ENCODE measurements at regions not wholly inside any gene's neighbourhood (a gene's known extent, or its start where the extent isn't known, plus 50 kb on each side); places are given as distances from the start of the nearest gene placed in this dataset.

GRCh38 chr5:2125901-2126265 is 243.2 kb upstream of the IRX4 start:
- DNase-seq (ENCODE audit: extremely low read depth, low read depth), result no peak
- TF ChIP-seq, protein P1, sequence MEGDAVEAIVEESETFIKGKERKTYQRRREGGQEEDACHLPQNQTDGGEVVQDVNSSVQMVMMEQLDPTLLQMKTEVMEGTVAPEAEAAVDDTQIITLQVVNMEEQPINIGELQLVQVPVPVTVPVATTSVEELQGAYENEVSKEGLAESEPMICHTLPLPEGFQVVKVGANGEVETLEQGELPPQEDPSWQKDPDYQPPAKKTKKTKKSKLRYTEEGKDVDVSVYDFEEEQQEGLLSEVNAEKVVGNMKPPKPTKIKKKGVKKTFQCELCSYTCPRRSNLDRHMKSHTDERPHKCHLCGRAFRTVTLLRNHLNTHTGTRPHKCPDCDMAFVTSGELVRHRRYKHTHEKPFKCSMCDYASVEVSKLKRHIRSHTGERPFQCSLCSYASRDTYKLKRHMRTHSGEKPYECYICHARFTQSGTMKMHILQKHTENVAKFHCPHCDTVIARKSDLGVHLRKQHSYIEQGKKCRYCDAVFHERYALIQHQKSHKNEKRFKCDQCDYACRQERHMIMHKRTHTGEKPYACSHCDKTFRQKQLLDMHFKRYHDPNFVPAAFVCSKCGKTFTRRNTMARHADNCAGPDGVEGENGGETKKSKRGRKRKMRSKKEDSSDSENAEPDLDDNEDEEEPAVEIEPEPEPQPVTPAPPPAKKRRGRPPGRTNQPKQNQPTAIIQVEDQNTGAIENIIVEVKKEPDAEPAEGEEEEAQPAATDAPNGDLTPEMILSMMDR (IDR thresholded peaks at IDR 0.05; ENCODE audit: low read depth, low read length, missing control alignments), result no peak
- no peak overlapping the region for H3K4me3 ChIP-seq (replicated peaks; ENCODE audit: low read depth, low read length)

DNA sequence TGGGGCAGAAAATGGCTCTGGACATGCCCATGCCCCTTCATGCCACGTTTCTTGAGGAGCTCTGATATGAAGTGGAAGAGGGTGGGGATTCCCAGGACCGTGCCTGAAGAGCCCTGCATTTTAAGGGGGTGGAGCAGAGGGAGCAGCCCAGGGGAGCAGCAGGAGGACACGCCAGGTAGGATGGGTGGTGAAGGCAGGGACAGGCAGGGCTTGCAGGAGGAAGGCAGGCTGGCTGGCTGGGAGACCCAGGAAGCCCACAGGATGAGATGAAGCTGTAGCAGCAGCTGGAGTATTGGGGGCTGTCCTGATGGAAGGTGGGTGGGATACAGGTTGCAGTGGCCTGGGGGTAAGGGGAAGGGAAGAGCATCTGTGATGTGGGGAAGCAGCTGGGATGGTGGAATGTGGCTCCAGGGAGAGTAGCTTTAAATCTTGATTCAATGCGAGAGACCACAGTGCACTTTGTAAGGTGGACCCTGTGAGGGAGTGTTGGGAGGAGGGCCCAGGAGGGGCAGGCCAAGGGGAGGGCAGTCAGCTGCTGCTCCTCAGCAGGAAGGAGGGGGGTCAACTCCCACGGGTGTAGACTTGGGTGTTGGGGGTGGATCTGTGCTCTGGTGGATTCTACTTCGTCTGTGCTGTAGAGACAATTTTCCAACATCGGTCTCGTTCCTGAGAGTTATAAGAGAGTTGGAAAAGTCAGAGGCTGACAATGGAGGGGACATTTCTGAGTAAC is 242.6 kb upstream of the IRX4 start:
- no peak overlapping the region for H3K4me3 ChIP-seq (replicated peaks; ENCODE audit: low read depth, low read length)
- TF ChIP-seq, protein P1 (IDR thresholded peaks at IDR 0.05; ENCODE audit: low read depth, low read length, missing control alignments), result no peak
- DNase-seq (ENCODE audit: extremely low read depth, low read depth), result no peak

DNA sequence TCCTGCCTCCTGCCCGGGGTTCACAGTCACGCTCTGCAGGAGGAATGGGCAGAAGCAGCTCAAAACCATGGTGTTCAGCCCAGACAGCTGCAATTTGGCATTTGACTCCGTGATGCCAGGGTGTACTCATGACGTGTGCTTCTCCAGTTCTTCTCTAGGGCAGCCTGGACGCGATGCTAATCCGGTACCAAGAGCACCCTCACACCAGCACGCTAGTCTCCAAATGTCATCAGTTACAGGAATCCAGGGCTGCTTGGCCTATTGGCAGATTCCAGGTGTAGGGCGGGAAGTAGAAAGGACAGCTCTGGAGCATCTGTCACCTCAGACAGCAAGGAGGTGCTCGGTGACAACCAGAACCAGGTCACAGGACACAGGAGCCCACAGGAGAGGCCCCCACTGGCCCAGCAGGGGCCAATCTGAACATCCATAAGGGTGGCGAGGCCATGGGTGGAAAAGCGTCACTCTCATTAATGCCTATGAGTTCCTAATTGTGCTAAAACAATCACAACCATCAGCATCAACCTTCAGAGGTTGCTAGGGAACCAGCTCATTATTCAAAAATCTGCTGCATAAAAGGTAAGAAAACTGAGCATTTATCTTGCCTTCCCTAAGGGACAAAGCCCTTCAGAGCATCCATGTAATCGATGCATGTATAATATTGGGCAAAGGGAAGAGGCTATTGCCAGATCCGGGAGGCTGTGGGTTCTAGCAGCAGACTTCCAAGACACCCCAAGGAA is 241.9 kb upstream of the IRX4 start:
- no peak for DNase-seq (ENCODE audit: extremely low read depth, low read depth)
- H3K4me3 ChIP-seq (replicated peaks; ENCODE audit: low read depth, low read length), result no peak overlapping the region
- TF ChIP-seq, protein P1 (IDR thresholded peaks at IDR 0.05; ENCODE audit: low read depth, low read length, missing control alignments), result no peak

- TF ChIP-seq, protein P1 (IDR thresholded peaks at IDR 0.05; ENCODE audit: low read depth, low read length, missing control alignments), result no peak
- no peak overlapping the region for H3K4me3 ChIP-seq (replicated peaks; ENCODE audit: low read depth, low read length)
- no peak for DNase-seq (ENCODE audit: extremely low read depth, low read depth)
Observed at GRCh38 chr5:2123874-2124273, 241.1 kb upstream of the IRX4 start.

DNA sequence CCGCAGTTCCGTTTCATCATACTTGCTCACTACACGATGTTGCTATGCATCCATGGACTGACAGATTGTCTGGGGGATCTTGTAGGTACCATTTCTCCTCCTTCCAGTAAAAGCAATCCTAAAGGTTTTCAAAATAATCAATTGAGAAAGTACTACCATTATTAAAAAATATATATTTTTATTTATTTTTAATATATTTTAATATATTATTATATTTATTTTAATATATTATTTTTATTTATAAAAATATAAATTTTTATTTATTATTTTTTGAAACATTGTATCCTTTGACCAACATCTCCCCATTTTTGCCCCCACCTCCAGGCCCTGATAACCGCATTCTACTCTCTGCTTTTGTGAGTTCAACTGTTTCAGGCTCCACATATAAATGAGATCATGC is 237.6 kb upstream of the IRX4 start:
- no peak overlapping the region for H3K4me3 ChIP-seq (replicated peaks; ENCODE audit: low read depth, low read length)
- no peak for DNase-seq (ENCODE audit: extremely low read depth, low read depth)
- TF ChIP-seq, protein P1 (IDR thresholded peaks at IDR 0.05; ENCODE audit: low read depth, low read length, missing control alignments), result no peak

DNA sequence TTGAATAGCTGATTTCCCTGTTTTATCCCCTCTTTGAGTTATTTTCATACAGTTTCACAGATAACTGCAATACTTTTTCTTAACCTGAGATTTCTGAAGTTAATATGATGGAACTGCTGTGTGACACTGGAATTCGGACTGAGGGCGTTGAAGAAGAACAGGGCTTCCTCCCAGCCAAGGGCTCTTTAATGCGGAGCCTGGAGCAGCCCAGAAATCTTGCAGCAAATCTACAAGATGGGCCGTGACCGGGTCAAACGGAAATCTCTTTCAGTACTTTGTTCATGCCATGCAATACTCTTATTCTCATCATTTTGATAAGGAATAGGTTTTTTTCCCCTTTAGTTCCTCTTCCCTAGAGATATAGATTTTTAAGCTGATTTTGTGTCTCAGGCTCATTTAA is 236.8 kb upstream of the IRX4 start:
- TF ChIP-seq, protein P1 (IDR thresholded peaks at IDR 0.05; ENCODE audit: low read depth, low read length, missing control alignments), result no peak
- H3K4me3 ChIP-seq (replicated peaks; ENCODE audit: low read depth, low read length), result no peak overlapping the region
- DNase-seq (ENCODE audit: extremely low read depth, low read depth), result no peak
